Upper lobe of right lung (tissue), 1 donor: ENCODE measurements at regions not wholly inside any gene's neighbourhood (a gene's known extent, or its start where the extent isn't known, plus 50 kb on each side); places are given as distances from the start of the nearest gene placed in this dataset.

Experiments
- ATAC-seq: fragments of 200-7000 bp; cut with Tn5 transposase; one replicate; pipeline ENCODE4 v1.9.1; 2020; ENCODE audit warnings: mild to moderate bottlenecking, moderate library complexity
- DNase-seq: peaks from one replicate; pipeline ENCODE4 v3.0.0-alpha.2; 2020
- H3K27ac ChIP-seq: fragments of 200-600 bp; one replicate; pipeline ENCODE4 v1.8.0; 2022
- H3K27me3 ChIP-seq: fragments of 200-600 bp; one replicate; pipeline ENCODE4 v1.8.0; 2022; ENCODE audit warnings: mild to moderate bottlenecking
- H3K36me3 ChIP-seq: fragments of 200-600 bp; one replicate; pipeline ENCODE4 v1.8.0; 2022
- H3K4me1 ChIP-seq: fragments of 200-600 bp; one replicate; pipeline ENCODE4 v1.8.0; 2022
- H3K4me3 ChIP-seq: fragments of 200-600 bp; one replicate; pipeline ENCODE4 v1.8.0; 2022; ENCODE audit warnings: mild to moderate bottlenecking
- H3K9me3 ChIP-seq: fragments of 200-600 bp; one replicate; pipeline ENCODE4 v1.8.0; 2022
- CTCF ChIP-seq: fragments of 200-600 bp; IDR thresholded peaks from one replicate; pipeline ENCODE4 v1.8.0; 2022; ENCODE audit warnings: antibody characterized with exemption
- intact Hi-C: fragments of 100-400 bp; cut with DNase I; formaldehyde crosslinking; loops from one replicate; pipeline ENCODE4 v1.11.0; 2022
- donor health status: DM: no; HTN: yes; CAD: no; lungs with severe emphysema.

DNA sequence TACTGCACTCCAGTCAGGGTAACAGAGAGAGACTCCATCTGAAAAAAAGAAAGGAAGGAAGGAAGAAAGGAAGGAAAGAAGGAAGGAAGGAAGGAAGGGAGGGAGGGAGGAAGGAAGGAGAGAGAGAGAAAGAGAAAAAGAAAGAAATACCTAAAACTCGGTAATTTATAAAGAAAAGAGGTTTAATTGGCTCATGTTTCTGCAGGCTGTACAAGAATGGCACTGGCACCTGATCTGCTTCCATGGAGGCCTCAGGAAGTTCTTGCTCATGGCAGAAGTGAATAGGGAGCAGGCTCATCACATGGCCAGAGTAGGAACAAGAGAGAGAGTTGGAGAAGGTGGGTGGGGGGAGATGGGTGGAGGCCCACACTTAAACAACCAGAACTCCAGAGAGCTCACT, 215.2 kb upstream of the IRX3 start:
- intact Hi-C loops, result no loop called here
- Histone ChIP-seq H3K27me3 (no peaks in the 10 kb centered on the region), H3K4me1 (peaks cover 9% of the 10 kb centered on the region), H3K27ac (no peak overlapping the region), H3K4me3 (no peak overlapping the region), H3K9me3 (no peaks in the 10 kb centered on the region), H3K36me3 (no peaks in the 10 kb centered on the region)
- TF ChIP-seq CTCF, result no peak
- no peak for DNase-seq
- no peak for ATAC-seq

DNA sequence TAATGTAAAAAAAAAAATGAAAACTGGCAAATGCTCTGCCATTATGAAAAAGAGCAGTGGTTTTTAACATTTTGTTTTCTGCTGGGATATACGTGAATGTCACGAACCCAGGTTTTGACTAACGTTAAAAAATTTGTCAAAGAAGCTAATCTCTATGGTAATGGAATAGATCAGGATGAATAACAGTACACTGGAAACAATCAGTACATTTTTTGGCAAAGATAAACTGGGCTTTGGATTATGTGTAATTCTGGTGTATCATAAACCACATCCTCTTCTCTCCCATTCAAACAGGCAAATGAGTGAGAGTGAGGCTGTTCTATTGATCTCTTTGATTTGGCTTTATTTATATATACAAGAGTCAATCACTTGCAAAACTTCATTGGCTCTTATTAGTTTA, 207.0 kb upstream of the IRX3 start:
- H3K27ac ChIP-seq, result no peak overlapping the region
- no peak for ATAC-seq
- no peaks in the 10 kb centered on the region for H3K27me3 ChIP-seq
- no peaks in the 10 kb centered on the region for H3K9me3 ChIP-seq
- intact Hi-C loops, result no loop called here
- H3K36me3 ChIP-seq, result no peaks in the 10 kb centered on the region
- no peak overlapping the region for H3K4me3 ChIP-seq
- DNase-seq, result no peak
- no peaks in the 10 kb centered on the region for H3K4me1 ChIP-seq
- no peak for TF ChIP-seq CTCF

GRCh38 chr16:54493061-54493460, 206.5 kb upstream of the IRX3 start:
- DNase-seq (no peak), ATAC-seq (no peak)
- intact Hi-C loops, result no loop called here
- no peaks in the 10 kb centered on the region for H3K4me1 ChIP-seq
- H3K4me3 ChIP-seq, result no peak overlapping the region
- H3K9me3 ChIP-seq, result no peaks in the 10 kb centered on the region
- no peaks in the 10 kb centered on the region for H3K27me3 ChIP-seq
- no peaks in the 10 kb centered on the region for H3K36me3 ChIP-seq
- TF ChIP-seq CTCF, result no peak
- H3K27ac ChIP-seq, result no peak overlapping the region

DNA sequence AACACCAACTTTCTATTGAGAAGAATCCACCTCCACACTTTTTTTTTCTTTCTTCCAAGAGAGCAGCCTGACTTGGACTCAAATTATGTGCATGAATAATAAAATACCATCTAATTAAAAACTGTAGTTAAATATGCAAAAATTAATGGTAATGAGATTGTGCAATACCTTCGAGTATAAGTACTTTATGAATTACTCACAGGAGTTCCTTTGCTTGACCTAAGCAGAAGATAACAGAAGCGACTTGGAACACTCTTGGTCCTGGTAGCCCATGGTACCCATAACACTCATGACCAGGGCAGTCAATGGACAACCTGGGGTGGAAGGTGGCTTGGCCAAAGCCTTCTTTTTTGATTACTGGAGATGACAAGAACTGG, 203.5 kb upstream of the IRX3 start:
- H3K27me3 ChIP-seq, result no peaks in the 10 kb centered on the region
- H3K9me3 ChIP-seq, result no peaks in the 10 kb centered on the region
- H3K4me1 ChIP-seq, result no peaks in the 10 kb centered on the region
- intact Hi-C loops, result no loop called here
- DNase-seq, result no peak
- H3K4me3 ChIP-seq, result no peak overlapping the region
- ATAC-seq, result no peak
- TF ChIP-seq CTCF, result no peak
- no peak overlapping the region for H3K27ac ChIP-seq
- no peaks in the 10 kb centered on the region for H3K36me3 ChIP-seq

DNA sequence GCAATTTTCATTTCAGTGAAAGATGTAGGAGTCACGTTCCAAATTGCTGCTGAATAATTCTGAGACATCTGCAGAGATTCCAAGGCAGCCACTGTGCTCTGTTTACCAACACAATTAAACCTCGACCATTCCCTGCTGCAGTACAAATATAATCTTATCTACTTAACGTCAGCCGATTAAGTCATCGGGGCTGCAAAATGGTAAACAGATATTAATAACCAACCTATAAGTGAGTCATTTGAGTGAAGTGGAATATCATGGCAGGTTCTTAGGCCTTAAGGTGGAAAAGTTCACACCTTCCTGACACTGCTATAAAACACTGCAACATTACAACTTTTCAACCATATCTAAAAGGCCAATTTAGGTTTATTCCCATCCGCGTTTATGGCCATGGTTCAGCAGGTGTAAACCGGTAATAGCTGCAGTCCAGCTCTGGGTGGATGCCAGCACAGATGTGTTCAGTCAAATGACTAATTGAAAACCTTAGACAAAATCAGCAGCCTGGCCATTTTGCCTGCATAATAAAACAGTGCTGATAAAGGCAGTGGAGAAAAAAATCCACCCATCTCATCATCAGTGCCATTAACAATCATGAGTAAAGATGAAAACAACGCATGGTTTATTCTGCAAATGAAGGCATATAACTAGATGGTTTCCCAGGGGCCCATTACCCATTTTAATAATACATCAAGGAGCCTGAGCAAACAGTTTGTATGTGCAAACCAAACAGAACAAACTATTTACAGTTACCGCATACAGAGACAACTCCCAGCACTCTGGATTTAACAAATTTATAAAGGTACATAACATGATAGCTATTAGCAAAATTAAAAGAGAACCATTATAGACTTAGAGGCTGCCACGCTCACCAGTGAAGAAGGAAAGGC, 202.9 kb upstream of the IRX3 start:
- no peak for ATAC-seq
- Histone ChIP-seq H3K27ac (no peak overlapping the region), H3K4me1 (no peaks in the 10 kb centered on the region), H3K36me3 (no peaks in the 10 kb centered on the region), H3K9me3 (no peaks in the 10 kb centered on the region), H3K27me3 (no peaks in the 10 kb centered on the region), H3K4me3 (no peak overlapping the region)
- TF ChIP-seq CTCF, result no peak
- intact Hi-C loops, result no loop called here
- no peak for DNase-seq
